ENCODE measurements at regions not wholly inside any gene's neighbourhood (a gene's known extent, or its start where the extent isn't known, plus 50 kb on each side); places are given as distances from the start of the nearest gene placed in this dataset.
"Not testable (repeated sequence)": the region's sequence is repeated elsewhere in the genome, so short reads cannot be mapped to it uniquely, and the experiment has no call there.

- not testable (repeated sequence) for TF ChIP-seq ZNF274 (IDR thresholded peaks at IDR 0.05; ENCODE audit: low read depth, low read length); CEBPB (IDR thresholded peaks at IDR 0.05; ENCODE audit: low read depth); EZH2 (IDR thresholded peaks at IDR 0.05); CTCF (IDR thresholded peaks at IDR 0.05 in 2 of 3, conservative IDR thresholded peaks at IDR 0.05 in 1 of 3; ENCODE audit: borderline replicate concordance in 1 of 3, insufficient read depth in 1 of 3, low read depth in 2 of 3, low read length in 2 of 3); ZFX (IDR thresholded peaks at IDR 0.05); SIN3A (IDR thresholded peaks at IDR 0.05; ENCODE audit: low read depth); POLR2A (IDR thresholded peaks at IDR 0.05; ENCODE audit: borderline replicate concordance, extremely low read depth, insufficient read depth, insufficient read length)
These were observed 102.5 kb downstream of the CDRT15L2 start for GRCh38 chr17:20681746-20682722.

All from HCT116 (cell line).